Lower leg skin (tissue), 4 donors: ENCODE measurements at regions not wholly inside any gene's neighbourhood (a gene's known extent, or its start where the extent isn't known, plus 50 kb on each side); places are given as distances from the start of the nearest gene placed in this dataset.
A peak's percentile ranks its signal among the peaks of the same experiment; 100 is the strongest.

ENCODE experiments used
- DNase-seq, 2 donors: peaks; one replicate each; pipeline ENCODE4 v3.0.0-alpha.2; 2019; ENCODE audit warnings: low spot score in 2 of 2
- H3K4me3 ChIP-seq: fragments of 200-600 bp; sonication (generic); 2 replicates; pipeline ENCODE4 v1.5.1; 2017; ENCODE audit warnings: mild to moderate bottlenecking, low read depth; ENCODE audit not compliant: poor library complexity, severe bottlenecking
- POLR2A ChIP-seq, 2 donors: fragments of 450-650 bp; IDR thresholded peaks; one replicate each; pipeline ENCODE4 v1.6.1; 2016 to 2017; ENCODE audit warnings: antibody characterized with exemption in 2 of 2, mild to moderate bottlenecking in 1 of 2, moderate library complexity in 1 of 2
- WGBS, 2 donors: methylation state at CpG; one replicate each; pipeline ENCODE4 v1.1.5; 2018; 5-methylcytosine and 5-hydroxymethylcytosine counted together
- intact Hi-C: fragments of 100-400 bp; cut with DNase I; formaldehyde crosslinking; loops from one replicate; pipeline ENCODE4 v1.15.0; 2023; ENCODE audit warnings: low total_unique reads
- TF ChIP-seq, protein P1 (sequence below), 3 donors: fragments of 450-650 bp; IDR thresholded peaks; one replicate each; pipeline ENCODE4 v1.5.1; 2016; ENCODE audit warnings: antibody characterized with exemption in 3 of 3, mild to moderate bottlenecking in 3 of 3, moderate library complexity in 2 of 3

DNA sequence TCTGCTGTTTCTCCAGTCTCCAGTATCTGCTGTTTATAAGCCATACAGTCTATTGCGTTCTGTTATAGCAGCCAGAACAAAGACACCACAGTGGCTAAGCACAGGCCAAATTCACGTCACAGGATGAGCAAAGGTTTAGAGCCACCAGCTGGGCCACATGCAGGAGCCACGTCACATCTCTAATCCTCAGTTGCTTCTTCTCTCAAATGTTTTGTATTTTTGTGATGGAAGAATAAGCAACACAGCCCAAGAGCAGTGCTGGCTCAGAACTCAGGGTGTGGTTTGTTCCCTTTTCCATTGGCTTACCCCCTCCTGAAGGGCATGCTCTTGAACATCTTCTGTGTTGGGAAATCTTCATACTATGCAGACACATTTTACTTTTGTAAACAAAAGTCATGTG, 309.4 kb upstream of the CDH5 start:
- intact Hi-C loops: no loop called here
- 53 to 80% methylated on average over 3 of the region's 3 CpGs for WGBS, 2 donors
- H3K4me3 ChIP-seq: no peak overlapping the region
- TF ChIP-seq POLR2A (IDR thresholded peaks at IDR 0.05): no peak
- TF ChIP-seq, protein P1, sequence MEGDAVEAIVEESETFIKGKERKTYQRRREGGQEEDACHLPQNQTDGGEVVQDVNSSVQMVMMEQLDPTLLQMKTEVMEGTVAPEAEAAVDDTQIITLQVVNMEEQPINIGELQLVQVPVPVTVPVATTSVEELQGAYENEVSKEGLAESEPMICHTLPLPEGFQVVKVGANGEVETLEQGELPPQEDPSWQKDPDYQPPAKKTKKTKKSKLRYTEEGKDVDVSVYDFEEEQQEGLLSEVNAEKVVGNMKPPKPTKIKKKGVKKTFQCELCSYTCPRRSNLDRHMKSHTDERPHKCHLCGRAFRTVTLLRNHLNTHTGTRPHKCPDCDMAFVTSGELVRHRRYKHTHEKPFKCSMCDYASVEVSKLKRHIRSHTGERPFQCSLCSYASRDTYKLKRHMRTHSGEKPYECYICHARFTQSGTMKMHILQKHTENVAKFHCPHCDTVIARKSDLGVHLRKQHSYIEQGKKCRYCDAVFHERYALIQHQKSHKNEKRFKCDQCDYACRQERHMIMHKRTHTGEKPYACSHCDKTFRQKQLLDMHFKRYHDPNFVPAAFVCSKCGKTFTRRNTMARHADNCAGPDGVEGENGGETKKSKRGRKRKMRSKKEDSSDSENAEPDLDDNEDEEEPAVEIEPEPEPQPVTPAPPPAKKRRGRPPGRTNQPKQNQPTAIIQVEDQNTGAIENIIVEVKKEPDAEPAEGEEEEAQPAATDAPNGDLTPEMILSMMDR (IDR thresholded peaks at IDR 0.05): no peak
- DNase-seq: peak; percentile 76 to 88

DNA sequence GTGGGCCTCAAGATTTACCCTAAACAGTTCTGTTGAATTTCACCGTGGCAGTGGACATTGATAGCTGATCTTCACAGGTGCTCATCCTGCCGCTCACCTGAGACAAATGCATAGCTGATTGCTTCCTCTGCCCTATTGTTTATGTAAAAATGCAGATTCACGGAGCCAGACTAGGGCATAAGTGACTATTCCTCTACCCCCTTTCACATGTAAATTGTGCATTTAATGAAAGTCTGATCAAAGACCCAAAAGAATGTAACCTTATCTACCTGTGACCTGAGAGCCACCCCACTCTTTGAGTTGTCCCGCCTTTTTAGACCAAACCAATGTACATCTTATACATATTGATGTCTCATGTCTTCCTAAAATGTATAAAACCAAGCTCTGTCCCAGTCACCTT, 312.4 kb upstream of the CDH5 start:
- 59 to 77% methylated on average over 4 of the region's 4 CpGs for WGBS, 2 donors
- peak in 1 of 2 donors; percentile 4 for DNase-seq
- TF ChIP-seq POLR2A (IDR thresholded peaks at IDR 0.05): no peak
- TF ChIP-seq, protein P1 (IDR thresholded peaks at IDR 0.05): no peak
- intact Hi-C loops: no loop called here
- H3K4me3 ChIP-seq: no peak overlapping the region

DNA sequence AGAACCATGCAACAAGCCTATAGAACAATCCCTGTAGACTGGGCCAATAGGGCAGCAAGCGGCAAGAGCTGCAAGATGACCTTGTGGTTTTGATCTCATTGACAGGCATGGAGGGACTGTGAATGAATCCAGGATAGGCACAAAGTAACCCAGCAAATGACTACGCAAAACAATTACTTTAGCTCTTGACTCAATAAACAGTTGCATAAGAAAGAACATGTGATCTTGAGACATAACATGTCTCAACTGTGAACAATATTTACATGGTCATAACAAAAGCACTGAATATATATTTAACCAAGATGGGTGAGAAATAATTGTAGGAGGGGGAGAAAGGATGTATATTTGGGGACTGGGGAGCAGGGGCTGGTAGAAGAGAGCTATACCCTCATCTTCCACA, 313.7 kb upstream of the CDH5 start:
- H3K4me3 ChIP-seq: no peak overlapping the region
- WGBS, 2 donors: 88 to 96% methylated on average over 2 of the region's 2 CpGs
- DNase-seq: peak in 1 of 2 donors; percentile 12
- intact Hi-C loops: no loop called here
- no peak for TF ChIP-seq POLR2A (IDR thresholded peaks at IDR 0.05)
- TF ChIP-seq, protein P1 (IDR thresholded peaks at IDR 0.05): no peak

DNA sequence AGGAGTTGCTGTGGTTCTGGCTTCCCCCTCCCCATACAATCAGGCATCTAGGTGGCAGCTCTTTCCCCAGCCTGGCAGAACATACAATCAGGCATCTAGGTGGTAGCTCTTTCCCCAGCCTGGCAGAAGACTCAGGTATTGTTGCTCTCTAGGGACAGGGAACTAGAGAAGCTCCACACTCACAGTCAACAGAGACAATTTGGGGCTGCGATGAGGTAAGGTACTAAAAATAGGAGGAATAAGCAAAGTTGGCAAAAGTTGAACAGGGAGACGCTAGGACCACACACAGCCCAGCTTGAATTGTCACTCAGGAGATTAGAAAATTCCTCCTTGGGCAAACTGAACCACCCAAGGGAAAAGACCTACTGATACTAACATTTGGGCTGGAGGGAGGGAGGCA, 315.5 kb upstream of the CDH5 start:
- DNase-seq: no peak
- H3K4me3 ChIP-seq: no peak overlapping the region
- intact Hi-C loops: no loop called here
- TF ChIP-seq, protein P1 (IDR thresholded peaks at IDR 0.05): no peak
- no peak for TF ChIP-seq POLR2A (IDR thresholded peaks at IDR 0.05)
- WGBS, 2 donors: 60 to 61% methylated on average over 2 of the region's 2 CpGs

DNA sequence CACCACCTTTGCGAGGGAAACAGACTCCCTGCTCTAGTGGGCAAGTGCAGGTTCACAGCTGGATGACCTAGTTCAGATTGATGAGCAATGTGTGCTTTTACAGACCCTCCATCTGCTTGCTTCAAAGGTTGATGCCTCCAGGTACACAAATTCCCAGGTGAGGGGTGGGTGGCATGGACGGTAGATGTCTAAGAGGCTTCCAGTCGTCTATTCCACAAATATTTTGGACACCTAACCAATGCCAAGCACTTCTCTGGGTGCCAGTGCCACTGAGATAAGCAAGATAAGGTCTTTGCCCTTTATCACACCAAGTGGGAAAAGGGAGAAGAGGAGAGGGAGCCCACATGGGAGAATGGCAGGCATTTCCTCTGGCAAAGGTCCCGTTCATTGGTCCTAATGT, 316.6 kb upstream of the CDH5 start:
- TF ChIP-seq, protein P1 (IDR thresholded peaks at IDR 0.05): no peak
- TF ChIP-seq POLR2A (IDR thresholded peaks at IDR 0.05): no peak
- WGBS, 2 donors: 85 to 87% methylated on average over 4 of the region's 4 CpGs
- H3K4me3 ChIP-seq: no peak overlapping the region
- intact Hi-C loops: no loop called here
- no peak for DNase-seq

DNA sequence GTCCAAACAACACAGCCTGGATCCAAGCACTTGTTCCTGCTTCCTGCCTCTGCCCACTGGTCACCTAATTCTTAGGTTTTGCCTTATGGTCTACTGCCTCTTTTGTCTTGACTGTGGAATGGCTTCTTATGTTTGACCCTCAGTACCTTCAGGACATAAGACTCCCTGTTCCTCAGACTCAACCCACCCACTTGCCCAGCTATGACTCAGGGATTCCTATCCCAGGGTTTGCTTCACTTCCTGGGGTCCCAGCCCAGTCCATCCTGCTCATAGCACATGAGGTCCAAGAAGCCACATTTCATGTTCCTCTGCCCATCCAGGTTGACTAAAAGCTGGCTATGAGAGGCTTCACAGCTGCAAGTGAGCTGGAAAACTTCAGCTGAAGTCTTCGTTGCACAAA, 320.9 kb upstream of the CDH5 start:
- no peak overlapping the region for H3K4me3 ChIP-seq
- TF ChIP-seq, protein P1 (IDR thresholded peaks at IDR 0.05): no peak
- TF ChIP-seq POLR2A (IDR thresholded peaks at IDR 0.05): no peak
- WGBS, 2 donors: 87 to 93% methylated on average over 1 of the region's 1 CpG
- intact Hi-C loops: no loop called here
- DNase-seq: peak in 1 of 2 donors; percentile 49
